GM12892 (cell line): ENCODE measurements at regions not wholly inside any gene's neighbourhood (a gene's known extent, or its start where the extent isn't known, plus 50 kb on each side); places are given as distances from the start of the nearest gene placed in this dataset.

Experiments used
- POLR2A ChIP-seq: IDR thresholded peaks from 2 replicates; pipeline ENCODE4 v1.6.1; 2011; ENCODE audit warnings: low read depth, low read length, control low read depth
- POLR2AphosphoS5 ChIP-seq: IDR thresholded peaks from 2 replicates; pipeline ENCODE4 v1.6.1; 2011; ENCODE audit warnings: low read depth, low read length, control low read depth
- TAF1 ChIP-seq: IDR thresholded peaks from 2 replicates; pipeline ENCODE4 v1.6.1; 2011; ENCODE audit warnings: low read depth, mild to moderate bottlenecking, control low read depth, low read length, borderline replicate concordance

DNA sequence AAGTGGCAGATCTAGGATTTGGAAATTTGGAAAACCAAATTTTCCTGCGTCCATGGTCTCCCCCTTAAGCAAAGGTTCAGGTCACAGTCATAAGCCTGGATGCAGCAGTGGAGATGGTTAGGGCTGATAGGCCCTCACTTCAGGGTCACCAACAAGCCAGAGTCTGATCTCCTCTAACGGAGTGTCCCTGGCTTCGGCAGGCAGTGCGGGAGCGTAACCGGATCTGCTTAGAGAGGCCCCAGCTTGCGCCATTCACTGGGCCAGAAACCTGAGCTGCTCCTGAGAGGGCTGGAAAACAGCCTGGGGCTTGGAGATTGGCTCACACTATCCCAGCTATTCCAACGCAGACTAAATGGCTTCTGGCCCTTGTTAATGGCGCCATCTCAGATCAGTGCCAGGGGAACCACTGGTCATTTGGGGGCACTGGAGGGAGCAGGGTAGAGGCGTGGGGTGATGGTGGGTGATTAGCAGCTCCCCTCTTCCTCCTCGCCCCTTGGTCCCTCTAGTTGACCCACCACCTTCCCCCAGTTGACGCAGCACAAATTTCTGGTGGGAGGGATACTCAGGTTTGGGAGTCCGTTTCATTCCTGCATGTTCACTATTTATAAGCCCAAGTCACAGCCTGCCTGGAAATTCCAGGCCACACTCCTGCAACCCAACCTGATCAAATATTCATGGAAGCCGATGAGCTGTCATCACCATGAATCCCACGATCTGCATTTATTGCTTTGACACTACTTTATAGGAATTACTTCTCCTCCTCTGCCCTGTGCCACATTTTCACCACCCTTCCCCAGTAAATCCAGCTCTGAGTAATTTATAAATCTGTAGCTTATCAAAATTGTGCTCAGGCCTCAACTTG is 134.6 kb upstream of the CPEB4 start:
- TF ChIP-seq POLR2A (no peak), TAF1 (no peak), POLR2AphosphoS5 (no peak)
